ENCODE measurements at regions not wholly inside any gene's neighbourhood (a gene's known extent, or its start where the extent isn't known, plus 50 kb on each side); places are given as distances from the start of the nearest gene placed in this dataset.

- Histone ChIP-seq H3K27me3 (ENCODE audit: control insufficient read depth in 2 of 2, insufficient read depth in 2 of 2, low read length in 2 of 2) (peaks cover 70 to 89% of the 10 kb centered on the region in 2 experiments), H4K20me1 (replicated peaks; ENCODE audit: control insufficient read depth, insufficient read depth, low read length) (peaks cover 19% of the 10 kb centered on the region; the same call in 1 of the 2 replicates), H3K9me3 (replicated peaks; ENCODE audit: control insufficient read depth, insufficient read depth, low read depth, low read length) (no peaks in the 10 kb centered on the region), H3K9me1 (ENCODE audit: control insufficient read depth, insufficient read depth, low read length) (peaks cover 4% of the 10 kb centered on the region), H2AFZ (ENCODE audit: low read depth, low read length) (no peak overlapping the region), H3K79me2 (ENCODE audit: control insufficient read depth, insufficient read depth, low read length) (no peaks in the 10 kb centered on the region), H3K27ac (ENCODE audit: extremely low read depth, low read depth, low read length) (no peak overlapping the region), H3K4me3 (no peak overlapping the region), H3K9ac (ENCODE audit: insufficient read depth in 1 of 2, low read depth in 2 of 2, low read length in 2 of 2) (no peak overlapping the region), H3K36me3 (ENCODE audit: control insufficient read depth, insufficient read depth, low read length) (no peaks in the 10 kb centered on the region), H3K4me2 (ENCODE audit: insufficient read depth, low read length) (no peak overlapping the region), H3K4me1 (replicated peaks in 1 of 2; ENCODE audit: control insufficient read depth in 2 of 2, insufficient read depth in 2 of 2, low read length in 2 of 2) (no peaks in the 10 kb centered on the region; a peak in 1 of 5 replicates)
- DNase-seq (ENCODE audit: extremely low read depth in 1 of 4, low spot score in 3 of 4) (no peak), FAIRE-seq (no peak), ATAC-seq (no peak)
- BruUV-seq (replicated peaks): no TSS peak
- WGBS (ENCODE audit: insufficient coverage, low coverage, missing lambda C conversion rate): 1% methylated on average over 18 of the region's 22 CpGs
- in situ Hi-C loops (cut with MboI) (no loop called here), intact Hi-C loops (cut with micrococcal nuclease) (no loop called here)
- CTCF ChIA-PET (ENCODE audit: low intra/inter-chr PET ratio): no interaction called here
- POLR2A ChIA-PET: interaction anchor here (0.7 kb wide), 1 partner anchor 168 kb away, joined by 3 read pairs; no protein-coding TSS in a partner anchor
- no peak for TF ChIP-seq SMARCB1 (IDR thresholded peaks at IDR 0.05; ENCODE audit: insufficient read length, low read depth)
- TF ChIP-seq SREBF2 (CRISPR knock-in tag; IDR thresholded peaks at IDR 0.05): no peak
- no peak for TF ChIP-seq PYGO2 (tag; IDR thresholded peaks at IDR 0.05)
- TF ChIP-seq HMGN3 (IDR thresholded peaks at IDR 0.05; ENCODE audit: borderline replicate concordance, extremely low read depth, insufficient read length, low read depth, low read length): no peak
- no peak for TF ChIP-seq TRIM25 (IDR thresholded peaks at IDR 0.05; ENCODE audit: borderline replicate concordance)
- no peak for TF ChIP-seq ZNF449 (CRISPR knock-in tag; IDR thresholded peaks at IDR 0.05)
- TF ChIP-seq PTTG1 (tag; IDR thresholded peaks at IDR 0.05; ENCODE audit: low read depth): no peak
These were observed 137.2 kb upstream of the IQSEC1 start for GRCh38 chr3:13210221-13210975.

All from K562 (cell line).